Loucy (cell line): ENCODE measurements at regions not wholly inside any gene's neighbourhood (a gene's known extent, or its start where the extent isn't known, plus 50 kb on each side); places are given as distances from the start of the nearest gene placed in this dataset.

Source experiments
- EZH2phosphoT487 ChIP-seq: fragments of 200-600 bp; IDR thresholded peaks from 2 replicates; pipeline ENCODE4 v1.6.1; 2018; ENCODE audit warnings: antibody characterized with exemption, mild to moderate bottlenecking, moderate library complexity, borderline replicate concordance
- TF ChIP-seq, protein P1 (sequence below): fragments of 200-600 bp; sonication (generic); conservative IDR thresholded peaks from 2 replicates; pipeline ENCODE4 v1.5.1; 2014; ENCODE audit warnings: mild to moderate bottlenecking, antibody characterized with exemption, low read length

DNA sequence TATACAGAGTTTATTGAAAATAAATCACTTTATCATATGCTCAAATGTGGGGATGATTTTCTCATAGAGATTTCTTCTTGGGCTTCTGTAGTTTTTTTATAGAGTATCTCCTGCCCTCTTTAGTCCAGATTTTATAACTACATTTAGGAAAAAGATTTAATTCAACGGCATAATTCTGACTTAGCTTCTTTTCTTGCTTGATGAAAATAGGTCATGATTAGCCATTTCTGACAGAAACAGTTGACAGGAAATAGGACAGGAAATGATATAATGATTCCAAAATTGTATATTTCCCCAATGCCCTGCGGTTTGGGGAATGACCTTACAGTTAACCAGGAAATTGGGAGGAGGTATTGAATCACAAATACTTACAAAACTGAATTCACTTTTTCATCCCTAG lies 1531.9 kb upstream of the ACVR2A start:
- TF ChIP-seq, protein P1, sequence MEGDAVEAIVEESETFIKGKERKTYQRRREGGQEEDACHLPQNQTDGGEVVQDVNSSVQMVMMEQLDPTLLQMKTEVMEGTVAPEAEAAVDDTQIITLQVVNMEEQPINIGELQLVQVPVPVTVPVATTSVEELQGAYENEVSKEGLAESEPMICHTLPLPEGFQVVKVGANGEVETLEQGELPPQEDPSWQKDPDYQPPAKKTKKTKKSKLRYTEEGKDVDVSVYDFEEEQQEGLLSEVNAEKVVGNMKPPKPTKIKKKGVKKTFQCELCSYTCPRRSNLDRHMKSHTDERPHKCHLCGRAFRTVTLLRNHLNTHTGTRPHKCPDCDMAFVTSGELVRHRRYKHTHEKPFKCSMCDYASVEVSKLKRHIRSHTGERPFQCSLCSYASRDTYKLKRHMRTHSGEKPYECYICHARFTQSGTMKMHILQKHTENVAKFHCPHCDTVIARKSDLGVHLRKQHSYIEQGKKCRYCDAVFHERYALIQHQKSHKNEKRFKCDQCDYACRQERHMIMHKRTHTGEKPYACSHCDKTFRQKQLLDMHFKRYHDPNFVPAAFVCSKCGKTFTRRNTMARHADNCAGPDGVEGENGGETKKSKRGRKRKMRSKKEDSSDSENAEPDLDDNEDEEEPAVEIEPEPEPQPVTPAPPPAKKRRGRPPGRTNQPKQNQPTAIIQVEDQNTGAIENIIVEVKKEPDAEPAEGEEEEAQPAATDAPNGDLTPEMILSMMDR, result 0 out of 2 replicates have a peak, but pooled peaks have one; percentile 26
- no peak for TF ChIP-seq EZH2phosphoT487
